Left renal cortex interstitium (tissue), 4 donors: ENCODE measurements at regions not wholly inside any gene's neighbourhood (a gene's known extent, or its start where the extent isn't known, plus 50 kb on each side); places are given as distances from the start of the nearest gene placed in this dataset.

Experiments used
- DNase-seq, 4 donors: peaks; one replicate each; pipeline ENCODE4 v3.0.0-alpha.2; 2013; ENCODE audit warnings: low read depth in 4 of 4, low spot score in 2 of 4, missing footprints in 1 of 4

GRCh38 chr2:236883819-236884218, 201.9 kb upstream of the COPS8 start:
- no peak for DNase-seq

- DNase-seq, result no peak
Measured at GRCh38 chr2:236884569-236885175, 201.0 kb upstream of the COPS8 start.

GRCh38 chr2:236886456-236886855, 199.2 kb upstream of the COPS8 start:
- DNase-seq, result no peak

GRCh38 chr2:236887531-236887930, 198.2 kb upstream of the COPS8 start:
- DNase-seq, result no peak

GRCh38 chr2:236887953-236888793, 197.5 kb upstream of the COPS8 start:
- no peak for DNase-seq

GRCh38 chr2:236888794-236889780, 196.6 kb upstream of the COPS8 start:
- peak in 2 of 4 donors; percentile 61 to 69 for DNase-seq

- DNase-seq, result no peak
Measured at GRCh38 chr2:236889791-236890704, 195.6 kb upstream of the COPS8 start.

- no peak for DNase-seq
Measured at GRCh38 chr2:236892721-236893120, 193.0 kb upstream of the COPS8 start.

- DNase-seq, result no peak
Measured at GRCh38 chr2:236894791-236895190, 190.9 kb upstream of the COPS8 start.

GRCh38 chr2:236895497-236895896, 190.2 kb upstream of the COPS8 start:
- no peak for DNase-seq

GRCh38 chr2:236896688-236897087, 189.0 kb upstream of the COPS8 start:
- DNase-seq, result no peak

- no peak for DNase-seq
Measured at GRCh38 chr2:236899146-236899545, 186.5 kb upstream of the COPS8 start.

GRCh38 chr2:236899950-236900640, 185.6 kb upstream of the COPS8 start:
- no peak for DNase-seq

GRCh38 chr2:236901956-236902355, 183.7 kb upstream of the COPS8 start:
- DNase-seq, result no peak

- no peak for DNase-seq
Measured at GRCh38 chr2:236903978-236904377, 181.7 kb upstream of the COPS8 start.

GRCh38 chr2:236904389-236905263, 181.1 kb upstream of the COPS8 start:
- no peak for DNase-seq

- DNase-seq, result no peak
Measured at GRCh38 chr2:236905976-236906375, 179.7 kb upstream of the COPS8 start.

- DNase-seq, result no peak
Measured at GRCh38 chr2:236908439-236909192, 177.1 kb upstream of the COPS8 start.
